Esophagus squamous epithelium (tissue), 4 donors: ENCODE measurements at regions not wholly inside any gene's neighbourhood (a gene's known extent, or its start where the extent isn't known, plus 50 kb on each side); places are given as distances from the start of the nearest gene placed in this dataset.

Source experiments
- POLR2A ChIP-seq, 4 donors: fragments of 450-650 bp; IDR thresholded peaks; one replicate each; pipeline ENCODE4 v1.6.1; 2017; ENCODE audit warnings: antibody characterized with exemption in 4 of 4, mild to moderate bottlenecking in 4 of 4, moderate library complexity in 3 of 4
- TF ChIP-seq, protein P1 (sequence below), 6 experiments: fragments of 450-650 bp in 4 of 6; fragments of 200-600 bp in 2 of 6; sonication (generic) in 2 of 6; IDR thresholded peaks; one replicate each; pipeline ENCODE4 v1.5.1; 2016 to 2019; ENCODE audit warnings: antibody characterized with exemption in 6 of 6, mild to moderate bottlenecking in 4 of 6, moderate library complexity in 4 of 6

DNA sequence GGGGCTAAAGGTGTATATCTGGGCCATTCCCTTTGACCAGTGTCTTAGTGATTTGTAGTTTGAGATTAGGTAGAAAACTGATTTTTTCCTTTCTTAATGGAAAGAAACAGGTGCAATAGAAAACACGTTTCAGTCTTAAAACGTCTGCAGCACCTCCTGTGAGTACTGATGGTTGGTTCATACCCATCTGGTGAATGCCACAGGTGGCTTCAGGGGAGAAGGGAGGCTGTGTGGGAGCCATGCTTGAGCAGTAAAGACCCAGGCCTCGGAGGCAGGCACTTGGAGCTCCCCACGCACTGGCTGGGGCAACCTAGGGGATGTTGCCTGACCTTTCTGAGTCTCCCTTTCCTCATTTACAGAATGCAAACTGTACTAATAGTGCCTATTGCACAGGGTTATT lies 171.5 kb upstream of the GRB10 start:
- TF ChIP-seq, protein P1, sequence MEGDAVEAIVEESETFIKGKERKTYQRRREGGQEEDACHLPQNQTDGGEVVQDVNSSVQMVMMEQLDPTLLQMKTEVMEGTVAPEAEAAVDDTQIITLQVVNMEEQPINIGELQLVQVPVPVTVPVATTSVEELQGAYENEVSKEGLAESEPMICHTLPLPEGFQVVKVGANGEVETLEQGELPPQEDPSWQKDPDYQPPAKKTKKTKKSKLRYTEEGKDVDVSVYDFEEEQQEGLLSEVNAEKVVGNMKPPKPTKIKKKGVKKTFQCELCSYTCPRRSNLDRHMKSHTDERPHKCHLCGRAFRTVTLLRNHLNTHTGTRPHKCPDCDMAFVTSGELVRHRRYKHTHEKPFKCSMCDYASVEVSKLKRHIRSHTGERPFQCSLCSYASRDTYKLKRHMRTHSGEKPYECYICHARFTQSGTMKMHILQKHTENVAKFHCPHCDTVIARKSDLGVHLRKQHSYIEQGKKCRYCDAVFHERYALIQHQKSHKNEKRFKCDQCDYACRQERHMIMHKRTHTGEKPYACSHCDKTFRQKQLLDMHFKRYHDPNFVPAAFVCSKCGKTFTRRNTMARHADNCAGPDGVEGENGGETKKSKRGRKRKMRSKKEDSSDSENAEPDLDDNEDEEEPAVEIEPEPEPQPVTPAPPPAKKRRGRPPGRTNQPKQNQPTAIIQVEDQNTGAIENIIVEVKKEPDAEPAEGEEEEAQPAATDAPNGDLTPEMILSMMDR (IDR thresholded peaks at IDR 0.05) = no peak
- no peak for TF ChIP-seq POLR2A (IDR thresholded peaks at IDR 0.05)
